Muscle of leg (tissue), 3 donors: ENCODE measurements at regions not wholly inside any gene's neighbourhood (a gene's known extent, or its start where the extent isn't known, plus 50 kb on each side); places are given as distances from the start of the nearest gene placed in this dataset.
"Not testable (repeated sequence)": the region's sequence is repeated elsewhere in the genome, so short reads cannot be mapped to it uniquely, and the experiment has no call there.

Source experiments
- DNase-seq: peaks from one replicate; pipeline ENCODE4 v3.0.0; 2013
- H3K27ac ChIP-seq: one replicate; pipeline ENCODE4 v1.5.1; 2013; ENCODE audit warnings: mild to moderate bottlenecking, low read length, control low read depth
- H3K27me3 ChIP-seq: one replicate; pipeline ENCODE4 v1.6.1; 2013; ENCODE audit warnings: low read length; ENCODE audit not compliant: control insufficient read depth, insufficient read depth
- H3K36me3 ChIP-seq: one replicate; pipeline ENCODE4 v1.6.1; 2013; ENCODE audit warnings: low read length; ENCODE audit not compliant: control insufficient read depth, insufficient read depth
- H3K4me1 ChIP-seq: one replicate; pipeline ENCODE4 v1.6.1; 2013; ENCODE audit warnings: low read length; ENCODE audit not compliant: control insufficient read depth, insufficient read depth
- H3K4me3 ChIP-seq: one replicate; pipeline ENCODE4 v1.5.1; 2013; ENCODE audit warnings: low read length, control low read depth
- H3K9me3 ChIP-seq: replicated peaks from 2 replicates; pipeline ENCODE4 v1.6.1; 2013; ENCODE audit warnings: low read depth, low read length; ENCODE audit not compliant: control insufficient read depth
- WGBS: methylation state at CpG from one replicate; pipeline ENCODE4 v1.1.5; 2013; ENCODE audit warnings: missing lambda C conversion rate; ENCODE audit not compliant: insufficient coverage; 5-methylcytosine and 5-hydroxymethylcytosine counted together

DNA sequence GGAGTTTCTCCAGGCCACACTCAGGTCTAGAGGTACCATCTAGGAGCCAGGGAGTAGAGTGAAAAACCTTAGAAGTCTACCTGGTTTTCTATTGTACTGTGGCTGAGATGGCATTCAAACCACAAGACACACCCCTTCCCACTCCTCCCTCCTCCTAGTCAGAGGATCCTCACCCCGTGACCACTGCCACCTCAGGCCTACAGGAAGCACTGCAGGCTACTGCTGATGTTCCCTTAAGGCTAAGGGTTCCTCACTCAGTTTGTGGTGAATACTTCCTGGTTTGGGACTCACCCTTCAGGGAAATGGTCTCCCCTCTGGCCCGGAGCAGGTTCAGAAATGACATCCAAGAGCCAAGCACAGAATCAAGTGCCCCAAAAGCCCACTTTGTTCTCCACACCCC lies 1293.9 kb downstream of the JRKL start:
- 100% methylated on average over 1 of the region's 2 CpGs for WGBS
- DNase-seq, result no peak
- H3K27me3 ChIP-seq, result no peaks in the 10 kb centered on the region
- H3K4me1 ChIP-seq, result no peaks in the 10 kb centered on the region
- H3K9me3 ChIP-seq, result peaks cover 1% of the 10 kb centered on the region
- H3K36me3 ChIP-seq, result no peaks in the 10 kb centered on the region
- no peak overlapping the region for H3K27ac ChIP-seq
- H3K4me3 ChIP-seq, result no peak overlapping the region

DNA sequence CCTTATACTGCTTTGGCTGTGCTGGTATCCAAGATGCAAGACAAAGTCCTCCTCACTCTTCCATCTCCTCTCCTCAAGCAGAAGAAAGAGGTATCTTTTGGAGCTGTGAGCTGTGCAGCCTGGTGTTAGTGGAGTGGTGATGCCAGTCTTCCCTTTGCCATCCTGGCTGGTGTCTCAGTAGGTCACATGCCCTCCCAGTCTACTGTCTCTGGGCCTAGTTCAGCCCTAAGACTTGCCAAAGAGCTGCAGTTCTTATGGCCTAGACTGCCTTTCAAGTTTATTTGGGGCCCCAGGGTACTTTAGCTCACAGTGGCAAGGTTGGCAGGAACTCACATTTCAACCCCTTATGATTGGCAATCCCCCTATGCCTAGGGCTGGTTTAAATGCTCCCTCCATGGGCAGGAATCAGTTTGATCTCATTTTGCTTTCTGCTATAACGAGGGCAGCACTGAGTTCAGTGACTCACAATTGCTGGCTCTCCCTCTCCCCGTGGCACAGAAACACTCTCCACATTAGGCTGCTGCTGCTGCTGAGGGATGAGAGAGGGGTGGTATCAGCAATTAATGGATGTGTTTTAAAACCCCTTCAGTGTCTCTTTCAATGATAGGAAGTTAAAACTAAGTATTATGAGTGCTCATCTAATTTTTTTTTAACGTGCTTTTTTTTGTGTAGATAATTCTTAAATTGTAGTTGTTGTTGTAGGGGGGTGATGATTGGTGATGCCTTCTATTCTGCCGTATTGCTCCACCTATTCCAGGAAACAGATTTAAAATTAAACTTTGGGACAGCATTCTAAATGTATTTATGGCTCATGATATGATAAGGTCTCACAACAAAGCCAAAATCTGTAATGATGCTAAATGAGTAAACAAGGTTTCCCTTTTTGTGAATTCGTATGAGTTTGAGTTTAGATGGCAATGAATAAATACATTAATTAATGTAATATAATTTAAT lies 1295.0 kb downstream of the JRKL start:
- no peak overlapping the region for H3K4me3 ChIP-seq
- no peak for DNase-seq
- H3K9me3 ChIP-seq, result no peaks in the 10 kb centered on the region
- WGBS, result 100% methylated on average over 1 of the region's 5 CpGs
- no peak overlapping the region for H3K27ac ChIP-seq
- no peaks in the 10 kb centered on the region for H3K27me3 ChIP-seq
- H3K36me3 ChIP-seq, result no peaks in the 10 kb centered on the region
- H3K4me1 ChIP-seq, result no peaks in the 10 kb centered on the region

DNA sequence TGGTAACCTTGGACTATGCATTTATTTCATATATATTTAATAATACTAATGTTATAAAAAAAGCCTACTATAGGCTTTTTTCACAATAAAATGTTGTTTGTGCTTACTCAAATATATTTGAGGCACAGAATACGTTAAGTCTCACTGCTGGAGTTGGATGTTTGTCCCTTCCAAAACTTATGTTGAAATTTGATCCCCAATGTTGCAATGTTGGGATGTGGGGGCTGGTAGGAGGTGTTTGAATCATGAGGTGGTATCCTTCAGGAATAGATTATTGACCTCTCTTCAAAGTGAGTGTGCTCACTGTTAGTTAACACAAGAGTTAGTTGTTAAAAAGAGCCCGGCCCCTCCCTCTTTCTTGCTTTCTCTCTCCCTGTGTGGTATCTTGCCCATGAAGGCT lies 1295.9 kb downstream of the JRKL start:
- no peaks in the 10 kb centered on the region for H3K9me3 ChIP-seq
- no peaks in the 10 kb centered on the region for H3K4me1 ChIP-seq
- no peaks in the 10 kb centered on the region for H3K36me3 ChIP-seq
- no peak for DNase-seq
- no peak overlapping the region for H3K4me3 ChIP-seq
- H3K27me3 ChIP-seq, result no peaks in the 10 kb centered on the region
- H3K27ac ChIP-seq, result no peak overlapping the region
- WGBS, result no CpG with 5 or more reads among the region's 2 CpGs

DNA sequence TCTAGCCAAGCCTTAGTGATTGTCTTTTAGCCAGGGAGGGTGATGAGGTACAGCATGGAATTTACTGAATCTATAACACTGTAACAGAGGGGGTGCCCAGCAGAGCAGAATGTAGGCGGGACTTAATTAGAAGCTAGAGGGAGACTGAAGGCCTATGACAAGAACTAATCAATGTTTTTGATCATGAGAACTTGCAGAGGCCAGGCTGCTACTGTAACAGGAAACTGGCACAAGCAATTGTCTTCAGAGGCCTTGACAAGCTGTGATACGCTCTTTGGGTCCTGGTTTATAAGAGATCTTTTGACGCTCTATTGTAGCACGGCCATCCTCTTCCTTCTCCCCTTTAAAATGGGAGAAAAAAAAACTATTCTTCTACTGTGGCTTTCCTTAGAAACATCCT lies 1297.3 kb downstream of the JRKL start:
- no peaks in the 10 kb centered on the region for H3K27me3 ChIP-seq
- DNase-seq, result no peak
- no peak overlapping the region for H3K27ac ChIP-seq
- WGBS, result 100% methylated on average over 1 of the region's 4 CpGs
- H3K9me3 ChIP-seq, result no peaks in the 10 kb centered on the region
- no peaks in the 10 kb centered on the region for H3K4me1 ChIP-seq
- no peak overlapping the region for H3K4me3 ChIP-seq
- H3K36me3 ChIP-seq, result no peaks in the 10 kb centered on the region

DNA sequence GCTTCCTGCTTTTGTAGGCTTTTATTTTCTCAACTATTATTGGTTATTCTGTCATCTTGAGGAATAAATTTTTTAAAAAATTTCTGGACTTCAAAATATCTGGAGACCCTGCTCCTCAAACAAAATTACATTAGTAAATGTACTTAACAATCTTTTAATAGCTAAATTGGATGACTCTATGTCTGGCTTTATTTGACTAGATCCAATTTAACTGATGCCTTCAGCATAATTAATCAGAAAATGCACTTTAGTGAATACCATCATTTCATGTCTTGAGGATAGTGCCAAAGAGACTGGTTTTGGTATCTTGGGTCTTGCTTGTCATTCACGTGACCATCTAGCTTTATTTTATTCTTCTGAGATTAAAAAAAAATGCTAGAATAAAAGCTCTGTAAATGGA lies 1301.2 kb downstream of the JRKL start:
- Histone ChIP-seq H3K27me3 (no peaks in the 10 kb centered on the region), H3K4me1 (no peaks in the 10 kb centered on the region), H3K36me3 (no peaks in the 10 kb centered on the region), H3K4me3 (no peak overlapping the region), H3K27ac (no peak overlapping the region), H3K9me3 (no peaks in the 10 kb centered on the region)
- no CpG with 5 or more reads among the region's 1 CpG for WGBS
- no peak for DNase-seq

DNA sequence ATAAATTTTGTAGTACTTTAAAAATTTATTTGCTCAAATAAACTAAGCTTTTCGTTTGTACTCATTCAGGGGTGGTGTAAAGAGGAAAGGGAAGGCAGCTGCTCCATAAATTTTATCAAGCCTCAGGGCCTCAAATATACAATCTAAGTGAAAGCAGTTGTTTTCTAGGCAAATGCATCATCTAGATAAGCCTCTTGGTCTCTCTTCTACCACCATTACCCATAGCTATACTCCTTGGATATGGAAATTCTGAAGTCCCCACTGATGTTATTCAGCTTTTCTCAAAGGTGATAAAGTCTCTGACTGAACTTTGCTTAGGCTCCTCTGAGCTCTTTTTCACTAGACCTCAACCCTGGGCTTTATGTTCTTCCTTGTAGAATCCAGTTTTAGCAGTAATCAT lies 1313.1 kb downstream of the JRKL start:
- no peaks in the 10 kb centered on the region for H3K27me3 ChIP-seq
- H3K4me1 ChIP-seq, result no peaks in the 10 kb centered on the region
- H3K36me3 ChIP-seq, result no peaks in the 10 kb centered on the region
- no peak overlapping the region for H3K27ac ChIP-seq
- H3K9me3 ChIP-seq, result no peaks in the 10 kb centered on the region
- WGBS, result no CpG with 5 or more reads among the region's 1 CpG
- no peak overlapping the region for H3K4me3 ChIP-seq
- DNase-seq, result no peak

DNA sequence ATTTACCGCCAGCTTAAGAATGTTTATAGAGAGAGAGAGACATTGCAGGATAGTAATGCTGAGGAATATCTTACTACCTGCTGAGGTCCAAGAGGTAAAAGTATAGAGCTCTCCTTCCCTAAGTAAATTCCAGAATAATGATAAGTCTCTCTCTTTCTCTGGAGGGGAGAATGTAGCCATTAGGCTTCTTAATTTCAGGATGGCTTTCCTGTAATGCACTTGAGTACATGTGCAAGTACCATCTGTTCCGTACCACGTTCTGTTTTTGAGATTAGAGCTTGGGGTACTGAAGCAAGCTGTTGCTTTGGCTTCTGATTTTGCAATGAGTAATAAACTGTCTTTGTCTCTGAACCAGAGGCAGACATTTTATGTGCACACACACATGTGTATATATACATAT lies 1314.0 kb downstream of the JRKL start:
- Histone ChIP-seq H3K27me3 (no peaks in the 10 kb centered on the region), H3K9me3 (no peaks in the 10 kb centered on the region), H3K4me3 (no peak overlapping the region), H3K36me3 (no peaks in the 10 kb centered on the region), H3K27ac (no peak overlapping the region), H3K4me1 (no peaks in the 10 kb centered on the region)
- no peak for DNase-seq
- no CpG with 5 or more reads among the region's 3 CpGs for WGBS

DNA sequence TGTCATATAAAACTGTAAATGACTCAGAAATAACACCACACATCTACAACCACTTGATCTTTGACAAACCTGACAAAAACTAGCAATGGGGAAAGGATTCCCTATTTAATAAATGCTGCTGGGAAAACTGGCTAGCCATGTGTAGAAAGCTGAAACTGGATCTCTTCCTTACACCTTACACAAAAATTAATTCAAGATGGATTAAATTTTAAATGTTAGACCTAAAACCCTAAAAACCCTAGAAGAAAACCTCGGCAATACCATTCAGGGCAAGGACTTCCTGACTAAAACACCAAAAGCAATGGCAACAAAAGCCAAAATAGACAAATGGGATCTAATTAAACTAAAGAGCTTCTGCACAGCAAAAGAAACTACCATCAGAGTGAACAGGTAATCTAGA lies 1315.3 kb upstream of the CNTN5 start:
- not testable (repeated sequence) for H3K4me3 ChIP-seq, H3K9me3 ChIP-seq, H3K27ac ChIP-seq, H3K27me3 ChIP-seq, H3K4me1 ChIP-seq, DNase-seq, H3K36me3 ChIP-seq
- no CpG with 5 or more reads among the region's 1 CpG for WGBS

DNA sequence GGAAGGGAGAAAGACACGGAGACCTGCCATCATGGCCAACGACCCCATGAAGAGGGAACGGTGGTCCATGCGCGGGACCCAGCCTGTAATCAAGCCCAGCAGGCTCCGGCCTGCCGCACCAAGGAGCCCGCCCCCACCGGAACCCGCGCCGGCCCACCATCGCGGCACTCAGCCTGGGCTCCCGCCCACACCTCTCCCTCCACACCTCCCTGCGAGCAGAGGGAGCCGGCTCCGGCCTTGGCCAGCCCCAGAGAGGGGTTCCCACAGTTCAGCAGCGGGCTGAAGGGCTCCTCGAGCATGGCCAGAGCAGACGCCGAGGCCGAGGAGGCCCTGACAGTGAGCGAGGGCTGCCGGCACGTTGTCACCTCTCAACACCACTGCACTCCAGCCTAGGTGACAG lies 1302.8 kb upstream of the CNTN5 start:
- H3K4me3 ChIP-seq, result no peak overlapping the region
- no peaks in the 10 kb centered on the region for H3K27me3 ChIP-seq
- no peaks in the 10 kb centered on the region for H3K4me1 ChIP-seq
- no peak for DNase-seq
- H3K9me3 ChIP-seq, result no peaks in the 10 kb centered on the region
- H3K27ac ChIP-seq, result no peak overlapping the region
- H3K36me3 ChIP-seq, result no peaks in the 10 kb centered on the region
- WGBS, result 98% methylated on average over 14 of the region's 26 CpGs

DNA sequence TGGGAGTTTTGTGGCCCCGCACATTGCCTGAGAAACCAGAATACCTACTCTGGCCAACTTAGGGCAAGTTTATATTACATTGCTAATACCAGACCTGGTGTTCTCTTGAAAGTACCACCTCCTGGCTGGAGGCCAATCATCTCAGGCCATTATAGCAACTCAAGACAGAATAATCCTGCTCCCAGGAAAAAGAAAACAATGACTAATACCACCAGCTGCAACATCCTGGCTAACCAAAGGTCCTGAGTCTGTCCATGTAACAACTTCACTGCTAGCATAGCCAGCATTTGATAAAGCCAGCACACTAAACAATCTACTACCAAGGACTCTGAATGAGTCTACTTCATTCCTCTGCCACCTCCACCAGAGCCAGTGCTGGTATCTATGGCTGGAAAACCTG lies 1298.7 kb upstream of the CNTN5 start:
- 100% methylated on average over 1 of the region's 1 CpG for WGBS
- DNase-seq, result no peak
- Histone ChIP-seq H3K27ac (no peak overlapping the region), H3K36me3 (no peaks in the 10 kb centered on the region), H3K9me3 (no peaks in the 10 kb centered on the region), H3K4me3 (no peak overlapping the region), H3K4me1 (no peaks in the 10 kb centered on the region), H3K27me3 (no peaks in the 10 kb centered on the region)

DNA sequence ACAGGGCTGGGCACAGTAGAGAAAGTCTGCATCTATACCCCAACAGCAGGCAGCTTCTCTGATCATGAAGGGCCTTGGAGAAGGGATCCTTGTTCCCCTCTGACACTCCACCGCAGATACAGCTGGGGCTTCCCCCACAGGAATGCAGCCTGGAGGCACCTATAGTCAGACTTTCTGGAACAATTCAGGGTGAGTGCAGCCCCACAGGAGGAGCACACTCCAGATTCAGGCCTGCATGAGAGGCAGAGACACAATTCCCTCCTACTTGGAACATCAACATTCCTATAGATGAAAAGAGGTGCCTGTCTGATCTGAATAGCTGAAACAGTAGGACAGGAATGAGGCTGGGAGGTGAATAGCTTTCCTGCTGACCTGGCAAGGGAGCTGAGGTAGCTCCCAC lies 1298.0 kb upstream of the CNTN5 start:
- Histone ChIP-seq H3K4me3 (no peak overlapping the region), H3K27ac (no peak overlapping the region), H3K36me3 (no peaks in the 10 kb centered on the region), H3K27me3 (no peaks in the 10 kb centered on the region), H3K9me3 (no peaks in the 10 kb centered on the region), H3K4me1 (no peaks in the 10 kb centered on the region)
- WGBS, result 100% methylated on average over 1 of the region's 1 CpG
- no peak for DNase-seq
